ENCODE measurements at regions not wholly inside any gene's neighbourhood (a gene's known extent, or its start where the extent isn't known, plus 50 kb on each side); places are given as distances from the start of the nearest gene placed in this dataset.
A peak's percentile ranks its signal among the peaks of the same experiment; 100 is the strongest.

- Histone ChIP-seq H3K4me1 (ENCODE audit: insufficient read depth, low read length) (peaks cover 7% of the 10 kb centered on the region), H3K79me2 (ENCODE audit: insufficient read depth, low read length) (no peaks in the 10 kb centered on the region), H3K27me3 (ENCODE audit: insufficient read depth, low read length) (no peaks in the 10 kb centered on the region), H3K36me3 (ENCODE audit: insufficient read depth, low read length) (no peaks in the 10 kb centered on the region), H3K9me3 (ENCODE audit: low read depth, low read length) (no peaks in the 10 kb centered on the region), H3K4me3 (ENCODE audit: insufficient read depth, low read length) (no peak overlapping the region), H2AFZ (ENCODE audit: low read length) (no peak overlapping the region), H3K4me2 (ENCODE audit: insufficient read depth, low read length) (peak overlapping the region; percentile 28), H4K20me1 (ENCODE audit: insufficient read depth, low read length) (no peaks in the 10 kb centered on the region), H3K27ac (ENCODE audit: low read depth, low read length) (no peak overlapping the region)
- TF ChIP-seq, protein P1, sequence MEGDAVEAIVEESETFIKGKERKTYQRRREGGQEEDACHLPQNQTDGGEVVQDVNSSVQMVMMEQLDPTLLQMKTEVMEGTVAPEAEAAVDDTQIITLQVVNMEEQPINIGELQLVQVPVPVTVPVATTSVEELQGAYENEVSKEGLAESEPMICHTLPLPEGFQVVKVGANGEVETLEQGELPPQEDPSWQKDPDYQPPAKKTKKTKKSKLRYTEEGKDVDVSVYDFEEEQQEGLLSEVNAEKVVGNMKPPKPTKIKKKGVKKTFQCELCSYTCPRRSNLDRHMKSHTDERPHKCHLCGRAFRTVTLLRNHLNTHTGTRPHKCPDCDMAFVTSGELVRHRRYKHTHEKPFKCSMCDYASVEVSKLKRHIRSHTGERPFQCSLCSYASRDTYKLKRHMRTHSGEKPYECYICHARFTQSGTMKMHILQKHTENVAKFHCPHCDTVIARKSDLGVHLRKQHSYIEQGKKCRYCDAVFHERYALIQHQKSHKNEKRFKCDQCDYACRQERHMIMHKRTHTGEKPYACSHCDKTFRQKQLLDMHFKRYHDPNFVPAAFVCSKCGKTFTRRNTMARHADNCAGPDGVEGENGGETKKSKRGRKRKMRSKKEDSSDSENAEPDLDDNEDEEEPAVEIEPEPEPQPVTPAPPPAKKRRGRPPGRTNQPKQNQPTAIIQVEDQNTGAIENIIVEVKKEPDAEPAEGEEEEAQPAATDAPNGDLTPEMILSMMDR (IDR thresholded peaks at IDR 0.05; ENCODE audit: extremely low read depth, low read depth, low read length): peak; percentile 84
- DNase-seq (ENCODE audit: insufficient read length, low spot score, missing footprints): peak; percentile 14
Measured at GRCh38 chr17:14926526-14927122, 338.5 kb downstream of the PMP22 start.

GRCh38 chr17:14926073-14926472 lies 339.1 kb downstream of the PMP22 start:
- Histone ChIP-seq H2AFZ (ENCODE audit: low read length) (no peak overlapping the region), H3K36me3 (ENCODE audit: insufficient read depth, low read length) (no peaks in the 10 kb centered on the region), H3K79me2 (ENCODE audit: insufficient read depth, low read length) (no peaks in the 10 kb centered on the region), H3K9me3 (ENCODE audit: low read depth, low read length) (no peaks in the 10 kb centered on the region), H3K4me2 (ENCODE audit: insufficient read depth, low read length) (peak overlapping the region; percentile 28), H3K4me3 (ENCODE audit: insufficient read depth, low read length) (no peak overlapping the region), H4K20me1 (ENCODE audit: insufficient read depth, low read length) (no peaks in the 10 kb centered on the region), H3K27me3 (ENCODE audit: insufficient read depth, low read length) (no peaks in the 10 kb centered on the region), H3K4me1 (ENCODE audit: insufficient read depth, low read length) (peaks cover 7% of the 10 kb centered on the region), H3K27ac (ENCODE audit: low read depth, low read length) (no peak overlapping the region)
- TF ChIP-seq, protein P1 (IDR thresholded peaks at IDR 0.05; ENCODE audit: extremely low read depth, low read depth, low read length): no peak
- no peak for DNase-seq (ENCODE audit: insufficient read length, low spot score, missing footprints)

DNA sequence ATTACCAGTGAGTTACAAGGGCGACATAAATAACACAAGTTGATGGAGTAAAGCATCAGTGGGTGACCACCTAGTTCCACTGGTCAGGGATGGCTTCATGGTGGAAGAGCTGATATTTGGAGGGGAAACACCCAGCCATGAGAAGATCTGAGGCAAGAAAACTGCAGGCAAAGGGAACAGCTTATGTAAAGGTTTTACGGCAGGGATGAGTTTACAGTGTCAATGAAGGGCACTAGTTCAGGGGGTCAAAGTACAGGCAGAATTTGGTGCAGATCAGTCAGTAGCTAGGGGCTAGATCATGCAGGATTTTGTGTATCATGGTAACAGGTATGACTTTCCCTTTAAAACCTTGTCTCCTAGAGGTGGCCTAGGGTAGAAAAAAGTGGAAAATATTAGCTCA lies 339.6 kb downstream of the PMP22 start:
- no peaks in the 10 kb centered on the region for H3K27me3 ChIP-seq (ENCODE audit: insufficient read depth, low read length)
- no peaks in the 10 kb centered on the region for H3K79me2 ChIP-seq (ENCODE audit: insufficient read depth, low read length)
- no peaks in the 10 kb centered on the region for H3K36me3 ChIP-seq (ENCODE audit: insufficient read depth, low read length)
- no peaks in the 10 kb centered on the region for H4K20me1 ChIP-seq (ENCODE audit: insufficient read depth, low read length)
- peaks cover 7% of the 10 kb centered on the region for H3K4me1 ChIP-seq (ENCODE audit: insufficient read depth, low read length)
- no peak overlapping the region for H2AFZ ChIP-seq (ENCODE audit: low read length)
- no peak overlapping the region for H3K4me2 ChIP-seq (ENCODE audit: insufficient read depth, low read length)
- H3K9me3 ChIP-seq (ENCODE audit: low read depth, low read length): no peaks in the 10 kb centered on the region
- no peak for DNase-seq (ENCODE audit: insufficient read length, low spot score, missing footprints)
- no peak overlapping the region for H3K4me3 ChIP-seq (ENCODE audit: insufficient read depth, low read length)
- TF ChIP-seq, protein P1 (IDR thresholded peaks at IDR 0.05; ENCODE audit: extremely low read depth, low read depth, low read length): no peak
- H3K27ac ChIP-seq (ENCODE audit: low read depth, low read length): no peak overlapping the region

GRCh38 chr17:14923981-14924380 lies 341.1 kb downstream of the PMP22 start:
- TF ChIP-seq, protein P1 (IDR thresholded peaks at IDR 0.05; ENCODE audit: extremely low read depth, low read depth, low read length): no peak
- Histone ChIP-seq H3K4me3 (ENCODE audit: insufficient read depth, low read length) (no peak overlapping the region), H3K27ac (ENCODE audit: low read depth, low read length) (peak overlapping the region; percentile 31), H3K4me1 (ENCODE audit: insufficient read depth, low read length) (peaks cover 9% of the 10 kb centered on the region), H3K27me3 (ENCODE audit: insufficient read depth, low read length) (no peaks in the 10 kb centered on the region), H3K9me3 (ENCODE audit: low read depth, low read length) (no peaks in the 10 kb centered on the region), H2AFZ (ENCODE audit: low read length) (no peak overlapping the region), H3K36me3 (ENCODE audit: insufficient read depth, low read length) (no peaks in the 10 kb centered on the region), H4K20me1 (ENCODE audit: insufficient read depth, low read length) (no peaks in the 10 kb centered on the region), H3K79me2 (ENCODE audit: insufficient read depth, low read length) (no peaks in the 10 kb centered on the region), H3K4me2 (ENCODE audit: insufficient read depth, low read length) (no peak overlapping the region)
- DNase-seq (ENCODE audit: insufficient read length, low spot score, missing footprints): peak; percentile 43
